ENCODE measurements at regions not wholly inside any gene's neighbourhood (a gene's known extent, or its start where the extent isn't known, plus 50 kb on each side); places are given as distances from the start of the nearest gene placed in this dataset.

- TF ChIP-seq CTCF (optimal IDR thresholded peaks at IDR 0.05 in 1 of 3, IDR thresholded peaks at IDR 0.05 in 1 of 3, conservative IDR thresholded peaks at IDR 0.05 in 1 of 3; ENCODE audit: extremely low read depth in 1 of 3, insufficient read depth in 2 of 3, low read length in 3 of 3) = no peak
- TF ChIP-seq EZH2 (IDR thresholded peaks at IDR 0.05; ENCODE audit: low read length) = no peak
These were observed 67.4 kb upstream of the PPP1R3A start for GRCh38 chr7:113986216-113986615.

Data from keratinocyte (primary cell).